HG03575 (cell line): ENCODE measurements at regions not wholly inside any gene's neighbourhood (a gene's known extent, or its start where the extent isn't known, plus 50 kb on each side); places are given as distances from the start of the nearest gene placed in this dataset.
"Not testable (repeated sequence)": the region's sequence is repeated elsewhere in the genome, so short reads cannot be mapped to it uniquely, and the experiment has no call there.

Experiments
- ATAC-seq: cut with Tn5 transposase; IDR thresholded peaks from one replicate; pipeline ENCODE4 v1.9.1; 2021; ENCODE audit not compliant: unreplicated experiment, insufficient number of reproducible peaks, low FRiP score; ENCODE audit errors: extremely low read depth

DNA sequence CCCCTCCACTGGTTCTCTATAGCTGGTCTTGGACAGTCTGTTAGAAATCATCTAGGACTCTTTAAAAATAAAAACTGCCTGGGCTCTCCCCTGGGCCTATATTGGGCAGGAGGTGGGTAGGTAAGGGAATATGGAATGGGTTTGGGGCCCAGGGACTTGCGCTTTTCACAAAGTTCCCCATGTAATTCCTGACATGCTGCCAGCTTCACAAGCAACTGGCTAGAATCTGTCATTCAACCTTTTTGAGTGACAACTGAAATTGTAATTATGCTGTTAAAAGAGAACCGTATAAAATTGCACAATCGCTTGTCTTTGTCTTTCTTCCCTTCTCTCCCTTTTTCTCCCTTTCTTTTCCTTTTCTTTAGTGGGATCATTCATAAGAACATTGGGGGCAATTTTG, 603.1 kb downstream of the EBF1 start:
- no peak for ATAC-seq

DNA sequence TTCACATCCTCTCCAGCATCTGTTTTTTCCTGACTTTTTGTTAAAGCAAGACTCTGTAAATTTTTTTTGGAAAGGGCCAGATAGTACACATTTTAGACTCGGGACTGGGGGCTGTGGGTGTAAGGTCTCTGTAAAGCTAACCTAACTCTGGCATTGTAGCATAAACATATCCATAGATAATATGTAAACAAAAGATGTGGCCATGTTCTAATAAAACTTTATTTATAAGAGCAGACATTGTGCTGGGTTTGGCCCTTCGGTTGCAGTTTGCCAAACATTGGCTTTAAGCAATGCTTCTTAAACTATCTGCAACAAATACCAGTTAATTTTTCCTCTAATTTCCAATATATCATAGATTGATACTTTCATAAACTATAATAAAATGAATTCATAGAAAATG, 605.2 kb downstream of the EBF1 start:
- ATAC-seq: no peak

DNA sequence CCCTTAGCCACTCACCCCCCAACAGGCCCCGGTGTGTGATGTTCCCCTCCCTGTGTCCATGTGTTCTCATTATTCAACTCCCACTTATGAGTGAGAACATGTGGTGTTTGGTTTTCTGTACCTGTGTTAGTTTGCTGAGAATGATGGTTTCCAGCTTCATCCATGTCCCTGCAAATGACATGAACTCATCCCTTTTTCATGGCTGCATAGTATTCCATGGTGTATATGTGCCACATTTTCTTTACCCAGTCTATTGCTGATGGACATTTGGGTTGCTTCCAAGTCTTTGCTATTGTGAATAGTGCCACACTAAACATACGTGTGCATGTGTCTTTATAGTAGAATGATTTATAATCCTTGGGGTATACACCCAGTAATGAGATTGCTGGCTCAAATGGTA, 605.7 kb downstream of the EBF1 start:
- ATAC-seq: not testable (repeated sequence)

DNA sequence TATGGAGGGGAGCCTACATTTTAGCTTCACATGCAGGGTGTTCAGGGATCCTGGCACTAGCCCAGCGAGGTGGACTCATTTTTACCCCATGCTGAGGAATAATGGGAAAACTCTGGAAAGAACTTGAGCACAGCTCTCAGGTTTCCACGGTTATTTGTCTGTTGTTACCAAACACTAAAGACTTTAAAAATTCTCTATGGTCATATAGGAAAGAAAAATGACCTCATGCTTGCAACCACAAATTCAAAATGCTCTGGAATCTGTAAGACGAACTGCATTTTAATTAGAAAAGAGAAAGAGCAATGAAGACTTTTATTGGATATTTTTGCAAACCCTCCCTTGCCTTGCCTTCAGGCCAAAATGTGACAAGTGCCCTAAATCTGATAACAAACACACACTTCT, 606.9 kb downstream of the EBF1 start:
- ATAC-seq: no peak

DNA sequence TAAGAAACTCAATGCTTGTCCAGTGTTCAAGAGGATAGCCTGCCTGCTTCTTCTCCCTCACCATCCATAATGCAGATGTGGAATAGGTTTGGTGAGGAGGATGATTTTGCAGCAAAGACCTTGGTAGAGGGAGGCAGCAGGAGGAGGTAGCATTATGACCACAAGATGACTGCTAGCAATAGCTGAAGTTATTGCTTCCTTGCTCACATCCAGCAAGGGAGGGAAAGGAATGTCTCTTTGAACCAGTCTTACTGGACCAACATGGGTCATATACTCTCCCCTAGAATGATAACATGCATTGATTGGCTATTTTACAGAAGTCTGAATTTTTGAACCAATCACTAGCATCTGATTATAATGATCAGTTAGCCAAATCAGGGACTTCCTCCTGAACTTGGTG, 607.6 kb downstream of the EBF1 start:
- no peak for ATAC-seq

DNA sequence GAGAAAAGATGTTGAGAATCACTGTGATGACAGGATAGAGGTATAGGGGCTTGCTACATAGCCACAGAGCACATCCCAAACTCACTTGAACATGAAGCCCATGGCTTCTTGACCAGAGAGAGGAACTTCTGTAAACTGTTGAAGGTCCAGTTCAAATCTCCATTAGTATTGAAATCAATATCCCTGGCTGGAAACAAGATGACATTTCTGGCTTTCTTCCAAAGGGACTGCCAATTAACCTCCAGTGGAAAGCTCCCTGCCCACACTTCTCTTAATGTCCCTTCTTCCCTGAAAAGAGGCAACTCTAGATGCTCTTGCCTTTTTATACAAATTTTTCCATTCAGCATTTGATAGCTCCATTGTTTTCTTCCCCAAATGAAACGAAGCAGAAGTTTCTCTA, 612.1 kb downstream of the EBF1 start:
- ATAC-seq: no peak

DNA sequence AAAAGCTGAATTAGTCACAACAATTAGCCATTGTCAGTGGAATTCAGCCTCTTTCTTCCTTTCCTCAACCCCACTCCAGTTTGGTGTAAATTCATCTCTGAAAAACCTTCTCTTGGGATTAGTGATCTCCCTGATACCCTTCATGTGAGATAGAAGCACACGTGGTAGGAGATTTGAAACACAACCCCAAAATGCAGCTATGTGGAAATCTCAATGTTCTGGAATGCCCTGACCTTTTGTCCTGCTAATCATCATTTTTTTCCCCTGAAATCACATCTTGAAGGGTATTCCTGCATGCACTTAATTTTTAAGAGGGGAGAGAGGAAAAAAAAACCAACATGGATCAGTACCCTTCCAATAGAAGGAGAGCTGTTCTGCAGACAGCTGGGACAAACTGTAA, 612.6 kb downstream of the EBF1 start:
- ATAC-seq: no peak

DNA sequence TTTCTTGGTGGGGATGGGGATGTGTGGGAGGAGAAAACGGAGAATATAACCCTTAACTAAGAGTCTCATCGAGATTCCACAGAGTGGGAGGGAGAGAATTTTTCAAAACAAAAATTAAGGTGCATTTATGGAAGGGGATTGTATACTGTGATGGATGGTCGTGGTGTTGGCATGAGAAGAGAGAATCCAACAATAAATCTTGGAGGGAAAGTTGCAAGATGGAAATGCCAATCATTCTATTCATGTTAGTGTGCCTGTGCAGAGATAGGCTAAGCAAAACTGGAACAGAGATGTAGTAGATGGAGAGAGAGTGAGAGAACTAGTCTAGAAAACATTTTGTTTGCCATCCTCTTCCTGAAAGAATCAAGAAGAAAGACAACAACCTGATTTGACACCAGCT, 613.1 kb downstream of the EBF1 start:
- no peak for ATAC-seq

DNA sequence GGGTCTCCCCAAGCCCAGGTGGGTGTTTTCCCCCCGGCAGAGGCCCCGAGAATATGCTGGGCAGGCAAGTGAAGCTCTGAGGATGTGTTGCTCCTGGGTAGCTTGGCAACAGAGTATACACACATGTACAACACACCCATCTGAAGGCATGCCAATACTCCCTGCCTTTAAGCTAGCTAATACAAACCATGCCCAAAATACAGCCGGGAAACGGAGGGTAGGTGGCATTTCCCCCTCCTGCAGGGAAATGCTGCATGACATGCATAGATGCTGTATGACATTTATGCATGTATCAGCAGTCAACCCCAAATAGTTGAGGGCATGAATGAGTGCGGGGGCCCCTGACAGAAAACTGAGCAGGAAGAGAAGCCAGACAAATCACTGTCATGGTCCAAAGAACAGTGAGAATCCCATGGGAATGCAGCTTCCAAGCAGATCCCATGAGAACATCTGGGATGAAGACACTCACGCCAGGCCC, 614.1 kb downstream of the EBF1 start:
- no peak for ATAC-seq

DNA sequence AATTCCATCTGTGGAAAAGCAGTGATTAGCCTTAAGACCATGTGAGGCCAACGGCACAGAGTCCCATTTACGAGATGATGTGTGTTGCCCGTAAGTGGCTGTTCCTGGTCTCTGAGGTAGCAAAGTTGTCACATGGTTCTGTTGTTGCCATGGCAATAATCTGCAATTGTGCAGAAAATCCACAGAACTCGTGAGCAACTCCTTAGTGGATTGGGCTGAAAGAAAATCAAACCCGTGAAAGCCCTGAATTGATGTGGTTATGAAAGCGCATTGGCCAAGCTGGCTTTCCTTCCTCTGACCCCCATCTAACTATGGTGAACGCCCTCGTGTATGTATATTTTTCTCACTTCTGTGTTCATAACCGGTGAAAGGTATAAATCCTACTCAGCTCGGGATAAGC, 614.7 kb downstream of the EBF1 start:
- no peak for ATAC-seq

DNA sequence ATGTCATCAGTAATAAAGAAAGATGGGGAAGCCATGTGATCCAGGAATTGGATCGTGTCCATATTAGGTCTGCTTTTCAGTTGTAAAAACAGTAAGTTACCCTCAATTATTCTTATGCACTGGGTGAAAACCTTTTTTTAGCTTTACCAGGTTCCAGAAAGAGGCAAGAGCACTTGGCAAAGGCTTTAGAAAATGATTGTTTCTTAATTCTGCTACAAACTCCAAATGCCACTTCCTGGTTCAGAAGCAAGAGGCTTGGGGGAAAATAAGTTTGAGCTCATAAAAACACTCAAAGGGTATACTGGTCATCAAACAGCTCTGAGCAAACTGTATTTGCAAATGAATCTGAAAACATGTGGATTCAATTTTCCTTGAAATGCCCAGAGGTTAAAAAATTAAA, 615.6 kb downstream of the EBF1 start:
- ATAC-seq: no peak

DNA sequence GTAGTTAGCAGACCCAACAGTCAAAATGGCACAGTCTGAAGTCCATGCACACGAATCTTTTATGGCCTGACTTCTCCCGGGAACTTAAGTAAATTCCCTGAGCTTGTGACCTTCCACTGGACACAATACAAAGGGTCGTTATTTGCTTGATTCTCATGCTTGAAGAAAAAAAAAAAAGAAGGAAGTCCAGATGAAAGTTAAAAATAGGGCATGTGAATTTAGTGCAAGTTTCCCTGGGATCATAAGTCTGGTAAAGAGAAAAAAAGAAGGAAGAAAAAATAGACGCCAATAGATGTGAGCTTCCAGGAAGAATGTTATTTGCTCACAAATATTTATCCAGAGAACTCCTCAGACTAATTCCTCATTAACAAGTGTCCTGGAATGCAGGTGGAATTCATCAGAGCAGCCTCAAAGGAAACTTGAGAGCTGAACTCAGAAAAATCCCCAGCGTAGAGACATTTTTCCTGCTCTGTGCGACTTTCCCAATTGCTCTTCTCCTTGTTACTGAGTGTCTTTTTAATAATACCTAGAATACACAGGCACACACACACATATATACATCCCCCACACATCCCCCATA, 616.3 kb downstream of the EBF1 start:
- ATAC-seq: no peak

DNA sequence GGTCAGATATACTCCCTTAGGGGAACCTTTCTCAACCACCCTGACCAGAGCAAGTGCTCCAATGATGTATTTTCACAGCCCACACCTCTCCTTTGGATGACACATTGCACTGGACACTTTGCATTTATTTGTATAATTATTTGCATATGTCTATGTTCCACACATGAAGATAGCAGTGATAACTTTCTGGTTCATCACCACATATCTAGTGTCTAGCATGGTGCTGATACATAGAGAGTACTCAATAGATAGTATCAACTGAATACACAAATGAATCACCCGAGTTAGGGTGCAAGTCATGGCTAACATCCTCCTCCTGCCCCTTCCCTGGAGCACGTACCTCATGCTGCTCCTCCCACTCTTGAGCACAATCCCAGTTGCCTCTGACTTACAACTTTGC, 617.6 kb downstream of the EBF1 start:
- no peak for ATAC-seq

DNA sequence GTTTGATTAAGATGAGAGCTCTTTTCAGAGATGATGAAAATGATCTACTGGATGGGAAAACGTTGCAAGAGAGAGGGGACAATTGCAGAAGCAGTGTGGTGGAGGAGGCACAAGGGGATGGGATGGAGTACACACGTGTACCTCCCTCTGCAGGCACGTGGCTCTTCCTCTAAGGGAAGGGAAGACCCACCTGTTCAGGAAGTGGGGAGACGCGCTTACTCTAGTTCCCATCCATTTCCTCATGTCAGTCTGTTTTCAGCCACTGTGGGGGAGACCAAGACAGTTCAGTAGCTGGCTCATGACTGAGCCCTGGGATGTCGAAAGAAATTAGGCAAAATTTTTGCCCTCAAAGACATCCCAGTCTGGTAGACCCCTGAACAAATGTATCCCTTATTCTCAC, 619.2 kb upstream of the CLINT1 start:
- ATAC-seq: no peak

DNA sequence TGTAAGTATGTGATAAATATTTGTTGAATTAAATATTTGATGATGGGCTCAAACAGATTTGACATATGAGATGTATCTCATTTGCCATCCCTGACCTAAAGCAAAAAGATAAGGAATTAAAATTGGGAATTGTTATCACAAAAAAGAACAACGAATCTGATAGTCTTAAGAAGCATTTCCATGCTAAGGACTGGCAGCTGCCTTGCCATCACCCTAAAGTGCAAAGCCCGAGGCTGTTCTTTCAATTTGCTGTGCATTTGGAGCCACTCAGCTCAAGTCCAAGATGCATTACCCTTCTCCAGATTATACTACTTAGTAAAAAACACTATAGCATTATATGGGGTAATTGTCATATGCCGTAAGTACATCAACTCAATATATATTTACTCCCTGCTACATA, 618.3 kb upstream of the CLINT1 start:
- ATAC-seq: no peak

DNA sequence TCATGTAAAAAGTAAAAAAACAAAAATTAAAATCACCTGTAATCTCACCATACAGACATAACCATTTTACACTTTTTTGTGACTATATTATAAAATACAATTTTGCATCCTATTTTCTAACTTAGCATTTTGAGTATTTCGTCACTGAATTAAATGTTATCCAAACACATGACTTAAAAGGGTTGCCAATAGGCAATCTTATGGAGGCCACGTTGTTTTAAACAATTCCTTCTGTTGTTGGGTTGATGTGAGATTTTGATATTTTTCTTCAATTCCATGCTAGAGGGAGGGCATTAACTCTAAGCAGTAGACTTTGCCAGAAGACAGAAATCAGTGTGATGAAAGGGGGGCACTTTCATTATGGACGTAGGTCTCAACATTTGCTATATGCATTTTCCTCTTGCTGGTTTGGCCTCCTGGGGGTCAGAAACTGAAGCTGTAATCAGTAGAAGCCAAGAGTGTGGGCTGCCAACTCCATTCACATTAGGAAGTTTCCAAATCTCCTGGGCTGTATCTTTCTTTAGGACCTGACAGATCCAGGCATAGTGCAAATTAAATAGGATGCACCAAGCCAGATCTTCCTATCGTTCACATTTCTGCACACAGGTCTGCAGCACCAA, 614.2 kb upstream of the CLINT1 start:
- ATAC-seq: no peak

DNA sequence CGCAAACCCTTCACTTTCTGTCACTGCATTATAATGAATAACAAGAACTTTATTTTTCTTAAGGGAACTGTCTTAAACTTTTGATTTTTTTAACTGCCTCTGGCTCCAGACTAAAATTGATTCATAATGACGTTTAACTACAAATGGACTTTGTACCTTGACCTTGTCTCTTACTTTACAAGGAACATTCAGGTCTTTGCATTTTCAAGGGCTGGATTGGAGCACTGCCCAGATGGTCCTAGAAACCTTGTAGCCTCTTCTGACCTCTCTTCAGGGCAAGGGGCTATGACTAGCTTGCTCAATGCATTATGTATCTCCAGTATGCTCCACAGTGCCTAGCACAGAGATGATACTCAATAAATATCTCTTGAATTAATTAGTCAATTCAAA, 612.6 kb upstream of the CLINT1 start:
- no peak for ATAC-seq

DNA sequence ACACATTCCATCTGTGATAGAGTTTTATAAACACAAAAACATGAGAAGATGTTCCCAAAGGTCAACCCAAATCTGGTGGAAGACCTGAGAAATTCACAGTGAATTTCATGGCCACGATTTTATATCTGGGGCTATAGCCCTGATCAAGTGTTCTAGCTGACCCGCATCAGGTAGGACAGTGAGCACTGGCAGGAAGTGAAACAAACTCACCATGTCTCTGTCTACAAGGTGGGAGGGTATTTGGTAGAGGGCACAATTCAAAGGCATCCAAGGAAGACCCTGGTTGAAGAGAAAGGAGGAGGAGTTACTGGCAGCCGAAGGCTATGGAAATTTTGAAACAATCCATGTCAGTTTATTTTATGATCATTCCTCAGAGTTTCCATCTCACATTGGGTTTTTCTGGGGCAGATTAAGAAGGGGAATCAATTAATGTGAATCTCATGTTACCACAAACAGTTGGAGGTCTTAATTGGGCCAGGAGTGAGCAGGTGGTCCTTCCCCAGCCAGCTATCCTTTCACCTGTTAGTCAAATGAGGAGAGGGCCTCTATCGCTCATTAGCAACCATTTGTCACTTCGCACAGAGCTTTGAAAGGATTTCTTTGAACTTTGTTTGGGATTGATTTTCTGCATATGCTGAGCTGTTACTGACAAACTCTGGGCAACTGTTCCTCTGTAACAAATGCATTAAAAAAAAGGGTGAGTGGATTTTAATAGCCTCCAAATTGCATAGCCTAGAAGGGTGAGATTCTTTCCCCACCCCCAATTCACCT, 612.0 kb upstream of the CLINT1 start:
- no peak for ATAC-seq

DNA sequence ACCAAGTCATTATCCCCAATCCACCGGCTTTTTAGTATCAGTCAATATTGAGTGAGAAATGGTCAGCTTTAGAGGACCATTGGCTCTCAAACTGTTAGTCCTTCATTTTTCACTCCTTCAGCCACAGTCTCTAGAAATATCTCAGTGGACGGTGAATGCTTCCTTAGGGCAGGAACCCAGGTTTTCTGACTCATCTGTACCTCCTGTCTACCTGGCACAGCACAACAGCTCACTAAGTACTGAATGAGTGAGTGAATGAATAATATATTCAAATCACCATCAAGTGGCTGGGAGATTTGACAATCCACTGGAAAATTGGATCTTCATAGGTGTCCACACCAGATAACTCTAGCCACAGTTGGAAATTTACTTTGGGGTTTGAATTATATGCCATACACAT, 609.5 kb upstream of the CLINT1 start:
- ATAC-seq: no peak

DNA sequence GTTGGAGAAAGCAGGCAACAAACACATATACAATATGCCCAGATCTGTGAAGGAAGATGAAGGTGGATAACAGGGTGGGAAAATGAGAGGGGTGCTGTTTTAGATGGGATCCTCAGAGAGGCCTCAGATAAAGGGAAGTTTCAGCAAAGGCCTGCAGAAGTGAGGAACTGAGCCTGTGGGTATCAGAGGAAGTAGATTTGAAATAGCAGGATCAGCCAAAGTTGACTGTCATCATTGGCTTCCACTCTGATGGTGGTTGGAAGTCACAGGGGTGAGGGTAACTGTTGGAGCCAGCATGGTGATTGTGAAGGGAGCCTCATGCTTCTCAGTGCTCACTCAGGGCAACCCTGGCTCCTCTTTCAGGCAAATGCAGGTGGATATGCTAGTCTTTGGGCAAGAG, 607.2 kb upstream of the CLINT1 start:
- ATAC-seq: no peak
